Activated CD8-positive, alpha-beta T cell treated with anti-CD3 and anti-CD28 coated beads for 36 hours (primary cell): ENCODE measurements at regions not wholly inside any gene's neighbourhood (a gene's known extent, or its start where the extent isn't known, plus 50 kb on each side); places are given as distances from the start of the nearest gene placed in this dataset.

Experiments used
- ATAC-seq: fragments of 200-7000 bp; cut with Tn5 transposase; one replicate; pipeline ENCODE4 v1.10.0; 2021; ENCODE audit warnings: mild to moderate bottlenecking, moderate library complexity
- CTCF ChIA-PET: fragments of 350-600 bp; sonication (Branson Sonifier 250); formaldehyde crosslinking; loops from one replicate; lab custom pipeline; 2021; ENCODE audit warnings: antibody characterized with exemption; lab: Charles Lee
- POLR2A ChIA-PET: fragments of 350-600 bp; sonication (Branson Sonifier 250); formaldehyde crosslinking; loops from one replicate; lab custom pipeline; 2021; ENCODE audit warnings: antibody characterized with exemption; lab: Charles Lee
- DNase-seq: peaks from one replicate; pipeline ENCODE4 v3.0.0-alpha.2; 2020
- H3K27ac Mint-ChIP-seq: one replicate; pipeline ENCODE4 v1.8.0; 2021; ENCODE audit warnings: mild to moderate bottlenecking, mixed read lengths
- H3K27me3 Mint-ChIP-seq: one replicate; pipeline ENCODE4 v1.8.0; 2021; ENCODE audit warnings: mixed read lengths
- H3K36me3 Mint-ChIP-seq: one replicate; pipeline ENCODE4 v1.8.0; 2021; ENCODE audit warnings: low read depth, mixed read lengths
- H3K4me1 Mint-ChIP-seq: one replicate; pipeline ENCODE4 v1.8.0; 2021; ENCODE audit warnings: low read depth, mixed read lengths
- H3K4me3 Mint-ChIP-seq: one replicate; pipeline ENCODE4 v1.8.0; 2021; ENCODE audit warnings: mild to moderate bottlenecking, moderate library complexity, mixed read lengths
- H3K9me3 Mint-ChIP-seq: one replicate; pipeline ENCODE4 v1.8.0; 2021; ENCODE audit warnings: mixed read lengths
- CTCF ChIP-seq: fragments of 200-600 bp; IDR thresholded peaks from one replicate; pipeline ENCODE4 v1.8.0; 2022; ENCODE audit warnings: antibody characterized with exemption, mild to moderate bottlenecking
- intact Hi-C: fragments of 100-400 bp; cut with micrococcal nuclease; formaldehyde crosslinking; loops from one replicate; pipeline ENCODE4 v1.10.0; 2022

- ChIA-PET CTCF (no interaction called here), POLR2A (no interaction called here)
- ATAC-seq: no peak
- no peak for DNase-seq
- Mint-ChIP-seq H3K27me3 (no peaks in the 10 kb centered on the region), H3K4me1 (no peaks in the 10 kb centered on the region), H3K9me3 (peaks cover 4% of the 10 kb centered on the region), H3K27ac (no peak overlapping the region), H3K36me3 (peaks cover 1% of the 10 kb centered on the region), H3K4me3 (no peak overlapping the region)
- intact Hi-C loops: no loop called here
- TF ChIP-seq CTCF: no peak
Observed at GRCh38 chr14:66281036-66281776, 205.0 kb upstream of the CCDC196 start.

DNA sequence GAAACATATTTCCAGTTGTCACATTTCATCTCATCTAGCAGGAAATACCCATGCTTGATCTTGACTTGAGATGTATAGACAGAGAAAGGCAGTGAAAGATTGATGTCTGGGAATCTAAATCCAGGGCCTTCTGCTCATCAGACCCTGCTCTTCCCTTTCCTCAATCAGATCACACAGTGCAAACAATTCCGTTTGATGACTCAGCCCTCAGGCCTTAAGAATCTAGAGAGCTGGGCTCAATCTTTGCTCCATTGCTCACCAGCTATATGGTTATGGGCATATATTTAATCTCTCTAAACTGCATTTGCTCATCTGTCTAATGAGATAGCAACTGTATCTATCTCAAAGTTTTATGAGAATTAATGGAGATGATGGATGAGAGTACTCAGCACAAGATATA lies 201.8 kb upstream of the CCDC196 start:
- no peaks in the 10 kb centered on the region for H3K36me3 Mint-ChIP-seq
- DNase-seq: no peak
- no peaks in the 10 kb centered on the region for H3K27me3 Mint-ChIP-seq
- intact Hi-C loops: no loop called here
- no peak for ATAC-seq
- no peak overlapping the region for H3K27ac Mint-ChIP-seq
- ChIA-PET CTCF (no interaction called here), POLR2A (no interaction called here)
- H3K4me1 Mint-ChIP-seq: no peaks in the 10 kb centered on the region
- no peak overlapping the region for H3K4me3 Mint-ChIP-seq
- TF ChIP-seq CTCF: no peak
- H3K9me3 Mint-ChIP-seq: peaks cover 4% of the 10 kb centered on the region

DNA sequence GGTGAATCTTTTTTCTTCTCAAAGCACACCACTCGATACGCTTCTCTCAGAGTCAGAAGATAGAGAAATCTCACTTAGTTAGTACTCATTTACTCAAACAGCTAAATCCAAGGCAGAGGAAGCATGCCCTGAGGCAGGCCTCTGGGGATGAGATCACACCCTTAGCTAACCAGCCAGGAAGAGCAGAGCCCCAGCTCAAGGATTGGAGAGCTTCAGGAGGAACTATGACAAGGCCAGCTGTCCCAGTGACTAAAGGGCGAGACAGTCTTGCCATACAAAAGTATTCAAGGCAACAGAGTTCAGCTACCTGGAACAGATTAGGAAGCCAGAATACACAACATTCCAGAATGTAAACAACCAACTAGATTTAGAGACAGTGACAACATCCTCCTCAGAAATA lies 197.7 kb upstream of the CCDC196 start:
- Mint-ChIP-seq H3K27me3 (no peaks in the 10 kb centered on the region), H3K4me1 (no peaks in the 10 kb centered on the region), H3K4me3 (no peak overlapping the region), H3K9me3 (no peaks in the 10 kb centered on the region), H3K27ac (no peak overlapping the region), H3K36me3 (no peaks in the 10 kb centered on the region)
- CTCF ChIA-PET: no interaction called here
- POLR2A ChIA-PET: no interaction called here
- DNase-seq (no peak), ATAC-seq (no peak)
- no peak for TF ChIP-seq CTCF
- intact Hi-C loops: no loop called here

- Mint-ChIP-seq H3K27me3 (no peaks in the 10 kb centered on the region), H3K9me3 (no peaks in the 10 kb centered on the region), H3K27ac (no peak overlapping the region), H3K4me3 (no peak overlapping the region), H3K36me3 (no peaks in the 10 kb centered on the region), H3K4me1 (peaks cover 2% of the 10 kb centered on the region)
- ChIA-PET POLR2A (no interaction called here), CTCF (no interaction called here)
- intact Hi-C loops: no loop called here
- no peak for TF ChIP-seq CTCF
- ATAC-seq (no peak), DNase-seq (no peak)
Observed at GRCh38 chr14:66291756-66292155, 194.4 kb upstream of the CCDC196 start.

DNA sequence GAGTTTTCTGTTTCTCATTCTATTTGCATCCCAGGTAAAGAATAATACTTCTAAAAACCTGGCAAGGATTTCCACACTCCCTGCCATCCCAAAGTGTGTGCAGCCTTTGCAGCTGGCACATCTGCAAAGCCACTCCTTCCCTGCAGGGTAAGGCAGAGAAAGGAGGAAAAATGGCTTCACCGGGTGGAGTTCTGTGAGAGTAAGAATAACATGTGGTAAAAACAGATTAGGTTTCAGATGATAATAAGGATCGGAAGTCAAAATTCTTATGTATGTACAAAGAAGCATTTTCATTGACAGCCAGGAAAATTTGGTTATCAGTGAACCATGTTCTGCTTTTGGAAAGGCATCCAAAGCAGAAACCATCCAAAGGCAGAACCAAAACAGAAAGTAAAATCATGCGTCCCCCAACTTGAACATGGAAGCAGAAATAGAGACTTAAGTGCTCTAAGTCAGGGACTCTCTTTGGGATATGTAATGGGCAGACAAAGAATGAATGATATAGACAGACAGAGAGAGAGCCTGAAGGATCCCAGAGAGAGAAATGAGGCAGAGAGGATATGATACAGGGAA lies 192.6 kb upstream of the CCDC196 start:
- H3K27ac Mint-ChIP-seq: no peak overlapping the region

More for the DNA sequence above, 192.6 kb upstream of the CCDC196 start:
- no peak for TF ChIP-seq CTCF
- Mint-ChIP-seq H3K36me3 (no peaks in the 10 kb centered on the region), H3K4me1 (peaks cover 2% of the 10 kb centered on the region), H3K9me3 (peaks cover 1% of the 10 kb centered on the region), H3K27me3 (peaks cover 1% of the 10 kb centered on the region), H3K4me3 (no peak overlapping the region)
- ATAC-seq (no peak), DNase-seq (no peak)
- intact Hi-C loops: no loop called here
- CTCF ChIA-PET: no interaction called here
- POLR2A ChIA-PET: no interaction called here
